ENCODE measurements at regions not wholly inside any gene's neighbourhood (a gene's known extent, or its start where the extent isn't known, plus 50 kb on each side); places are given as distances from the start of the nearest gene placed in this dataset.

- TF ChIP-seq ZEB1 (IDR thresholded peaks at IDR 0.05; ENCODE audit: insufficient replicate concordance, low read depth): no peak
- TF ChIP-seq ZNF274 (CRISPR knock-in tag; IDR thresholded peaks at IDR 0.05): no peak
- no peak for TF ChIP-seq SOX6 (IDR thresholded peaks at IDR 0.05)
- no peak for TF ChIP-seq SOX6 (CRISPR knock-in tag; IDR thresholded peaks at IDR 0.05)
- TF ChIP-seq POLR2A (IDR thresholded peaks at IDR 0.05; ENCODE audit: insufficient read depth in 1 of 2, low read depth in 2 of 2, low read length in 2 of 2): no peak
- no peak for TF ChIP-seq JUNB (CRISPR knock-in tag; IDR thresholded peaks at IDR 0.05; ENCODE audit: borderline replicate concordance)
Measured at GRCh38 chr2:215601526-215601925, 165.7 kb upstream of the FN1 start.

Measured in HepG2 (cell line).